CD4-positive, alpha-beta T cell treated with Interleukin-15 for 1 hour (primary cell): ENCODE measurements at regions not wholly inside any gene's neighbourhood (a gene's known extent, or its start where the extent isn't known, plus 50 kb on each side); places are given as distances from the start of the nearest gene placed in this dataset.
A peak's percentile ranks its signal among the peaks of the same experiment; 100 is the strongest.

Experiments
- DNase-seq: peaks from one replicate; pipeline ENCODE4 v3.0.0-alpha.2; 2020

- no peak for DNase-seq
These were observed 664.9 kb downstream of the VRK1 start for GRCh38 chr14:97462081-97462480.

GRCh38 chr14:97468220-97468619, 671.0 kb downstream of the VRK1 start:
- no peak for DNase-seq

GRCh38 chr14:97477353-97477752, 680.2 kb downstream of the VRK1 start:
- no peak for DNase-seq

GRCh38 chr14:97485201-97485600, 688.0 kb downstream of the VRK1 start:
- no peak for DNase-seq

- no peak for DNase-seq
These were observed 689.5 kb downstream of the VRK1 start for GRCh38 chr14:97486601-97487120.

GRCh38 chr14:97489750-97490149, 692.6 kb downstream of the VRK1 start:
- DNase-seq: no peak

DNA sequence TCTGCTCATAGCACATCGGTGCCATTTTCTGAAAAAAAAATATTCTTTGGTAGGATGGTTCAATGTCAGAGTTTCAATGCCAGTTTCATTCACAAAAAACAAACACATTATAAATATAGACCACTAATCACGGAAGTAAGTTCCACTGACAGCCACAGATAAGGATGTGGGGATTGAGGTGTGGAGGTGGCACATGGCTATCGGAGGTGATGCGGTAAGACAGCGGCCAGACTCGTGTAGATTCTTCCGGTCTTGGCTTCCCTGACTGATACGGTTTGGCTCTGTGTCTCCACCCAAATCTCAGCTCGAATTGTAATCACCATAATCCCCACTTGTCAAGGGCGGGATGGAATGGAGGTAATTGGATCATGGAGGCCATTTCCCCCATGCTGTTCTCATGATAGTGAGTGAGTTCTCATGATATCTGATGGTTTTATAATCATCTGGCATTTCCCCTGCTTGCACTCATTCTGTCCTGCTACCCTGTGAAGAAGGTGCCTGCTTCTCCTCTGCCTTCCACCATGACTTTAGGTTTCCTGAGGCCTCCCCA, 693.4 kb downstream of the VRK1 start:
- DNase-seq: peak; percentile 24

GRCh38 chr14:97491697-97492096, 694.5 kb downstream of the VRK1 start:
- DNase-seq: no peak

- DNase-seq: no peak
These were observed 702.8 kb downstream of the VRK1 start for GRCh38 chr14:97499790-97500481.

DNA sequence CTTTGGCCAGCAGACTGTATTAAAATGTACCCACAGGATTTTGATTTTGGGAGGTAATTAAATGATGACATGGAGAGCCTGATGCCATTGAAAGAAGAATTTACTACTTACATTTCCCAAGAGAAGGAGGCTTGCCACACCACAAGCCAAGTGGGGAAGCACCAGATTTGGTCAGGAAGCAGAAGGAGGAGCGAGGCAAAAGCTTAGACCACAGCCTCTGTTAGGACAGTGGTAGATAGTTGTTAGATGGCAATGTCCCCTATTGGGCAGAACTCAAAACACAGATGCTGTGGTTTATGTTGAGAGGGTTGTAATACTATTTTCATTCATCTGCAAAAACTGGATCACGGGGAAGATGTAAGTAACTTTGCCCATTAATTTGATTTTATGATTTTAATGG, 709.4 kb downstream of the VRK1 start:
- DNase-seq: no peak

DNA sequence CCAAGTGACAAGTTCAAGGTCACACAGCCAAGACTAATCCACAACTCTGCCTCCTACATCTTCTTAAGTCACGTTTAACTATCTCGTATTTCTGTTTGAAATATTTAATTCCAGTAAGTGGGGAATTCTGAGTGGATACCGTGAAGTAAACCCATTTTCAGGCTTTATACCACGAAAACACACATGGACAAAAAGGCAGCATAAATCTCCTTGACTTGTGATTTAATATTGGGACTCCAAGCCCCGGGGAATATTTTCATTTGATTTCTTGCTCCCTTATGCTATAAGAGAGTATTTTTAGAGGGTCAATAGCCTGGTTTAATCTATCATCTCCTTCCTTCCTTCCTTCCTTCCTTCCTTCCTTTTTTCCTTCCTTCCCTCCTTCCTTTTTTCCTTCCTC, 716.7 kb downstream of the VRK1 start:
- no peak for DNase-seq

GRCh38 chr14:97517566-97518234, 720.5 kb downstream of the VRK1 start:
- no peak for DNase-seq

DNA sequence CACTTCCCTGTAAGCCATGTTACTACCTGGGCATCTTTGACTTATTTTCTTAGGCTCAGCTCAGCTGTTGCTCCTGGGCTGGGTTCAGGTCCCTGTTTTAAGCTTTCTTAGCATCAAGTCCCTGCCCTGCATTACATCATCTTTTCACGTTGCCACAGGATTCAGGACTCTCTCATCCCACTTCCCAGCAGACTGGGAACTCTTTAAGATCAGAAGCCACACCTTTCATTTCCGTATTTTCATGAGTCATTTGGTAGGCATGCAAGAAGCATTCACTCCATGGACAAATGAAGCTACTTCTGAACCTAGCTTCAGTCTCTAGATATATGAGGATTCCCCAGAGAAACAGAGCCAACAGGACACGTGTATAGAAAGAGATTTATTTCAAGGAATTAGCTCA, 726.8 kb downstream of the VRK1 start:
- no peak for DNase-seq

DNA sequence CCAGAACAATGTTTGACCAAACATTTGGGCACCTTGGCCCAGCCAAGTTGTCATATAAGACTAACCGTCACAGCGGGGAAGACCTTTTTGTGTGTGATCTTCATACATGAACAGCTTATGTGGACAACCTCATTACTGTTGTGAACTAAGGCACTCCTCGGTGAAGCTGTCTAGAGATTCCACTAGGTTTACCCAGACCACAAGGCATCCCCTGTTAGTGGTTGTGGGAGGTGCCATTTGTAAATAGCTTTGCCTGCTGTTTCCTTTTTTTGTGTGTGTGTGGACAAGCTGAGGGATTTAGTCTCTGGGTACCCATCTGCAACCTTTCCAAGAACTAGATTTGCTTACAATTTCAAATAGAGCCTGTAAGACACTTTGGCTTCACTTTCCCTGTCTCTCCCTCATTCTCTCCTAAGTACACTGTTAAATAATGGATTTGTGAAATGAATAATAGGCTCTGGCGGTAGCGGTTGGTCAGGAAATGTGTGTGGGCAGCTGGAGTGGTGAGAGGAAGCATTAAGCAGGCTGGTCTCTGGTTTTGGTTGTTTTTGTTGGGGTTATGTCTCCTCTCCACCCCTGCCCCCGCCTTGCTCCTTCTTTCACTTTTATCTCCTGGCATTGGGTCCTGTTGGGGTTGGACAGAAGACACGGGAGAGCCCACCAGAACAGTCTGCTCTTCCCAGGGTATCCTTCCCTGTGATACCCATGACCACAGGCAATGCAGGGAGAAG, 727.6 kb downstream of the VRK1 start:
- DNase-seq: no peak

DNA sequence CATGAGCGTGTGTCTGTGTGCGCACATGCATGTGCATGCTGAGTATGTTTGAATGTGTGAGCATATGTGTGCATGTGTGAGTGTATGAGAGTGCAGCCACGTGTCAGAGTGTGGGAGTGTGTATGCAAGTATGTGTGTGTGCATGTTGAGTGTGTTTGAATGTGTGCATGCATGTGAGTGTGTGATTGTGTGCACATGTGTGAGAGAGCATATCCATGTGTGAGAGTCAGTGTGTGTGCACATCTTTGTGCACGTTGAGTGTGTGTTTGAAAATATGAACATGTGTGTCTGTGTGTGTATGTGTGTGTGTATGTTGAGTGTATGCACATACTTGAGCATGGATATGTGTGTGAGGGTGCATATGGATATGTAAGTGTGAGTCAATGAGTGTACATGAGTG, 730.8 kb downstream of the VRK1 start:
- DNase-seq: no peak

GRCh38 chr14:97532052-97532451, 734.9 kb downstream of the VRK1 start:
- DNase-seq: no peak

GRCh38 chr14:97536421-97536820, 739.2 kb downstream of the VRK1 start:
- DNase-seq: no peak

DNA sequence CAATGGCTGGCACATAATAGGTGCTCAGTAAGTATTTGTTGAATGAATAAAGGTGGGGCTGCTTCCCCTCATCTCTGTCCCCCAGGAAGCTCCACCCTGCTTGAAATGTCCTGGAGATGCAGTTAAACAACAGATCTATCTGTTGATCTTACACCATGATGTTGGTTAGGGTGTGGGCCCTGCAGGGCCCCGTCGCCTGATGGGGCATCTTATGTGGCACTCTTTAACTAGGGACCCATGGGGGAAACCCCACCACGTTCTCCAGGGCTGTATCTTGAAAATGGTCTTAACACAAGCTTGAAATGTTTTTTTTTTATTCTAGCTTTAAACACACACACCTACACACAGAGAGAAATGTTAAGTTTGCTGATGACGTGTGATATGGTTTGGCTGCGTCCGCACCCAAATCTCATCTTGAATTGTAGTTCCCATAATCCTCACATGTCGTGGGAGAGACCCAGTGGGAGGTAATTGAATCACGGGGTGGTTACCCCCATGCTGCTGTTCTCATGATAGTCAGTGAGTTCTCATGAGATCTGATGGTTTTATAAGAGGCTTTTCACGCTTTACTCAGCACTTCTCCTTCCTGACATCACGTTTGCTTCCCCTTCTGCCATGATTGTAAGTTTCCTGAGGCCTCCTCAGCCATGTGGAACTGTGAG, 741.7 kb downstream of the VRK1 start:
- no peak for DNase-seq

- no peak for DNase-seq
These were observed 742.2 kb downstream of the VRK1 start for GRCh38 chr14:97539411-97539795.

- DNase-seq: no peak
These were observed 742.7 kb downstream of the VRK1 start for GRCh38 chr14:97539884-97540283.

GRCh38 chr14:97543221-97543620, 746.0 kb downstream of the VRK1 start:
- DNase-seq: no peak

GRCh38 chr14:97543816-97544215, 746.6 kb downstream of the VRK1 start:
- no peak for DNase-seq

- no peak for DNase-seq
These were observed 747.4 kb downstream of the VRK1 start for GRCh38 chr14:97544571-97544970.
